ENCODE measurements at regions not wholly inside any gene's neighbourhood (a gene's known extent, or its start where the extent isn't known, plus 50 kb on each side); places are given as distances from the start of the nearest gene placed in this dataset.

- no peak overlapping the region for H3K4me3 Mint-ChIP-seq
- H3K27me3 Mint-ChIP-seq = no peaks in the 10 kb centered on the region
- H3K27ac Mint-ChIP-seq = no peak overlapping the region
- no peaks in the 10 kb centered on the region for H3K9me3 Mint-ChIP-seq
- H3K4me1 Mint-ChIP-seq (ENCODE audit: low read depth) = no peaks in the 10 kb centered on the region
- H3K36me3 Mint-ChIP-seq (ENCODE audit: low read depth) = no peaks in the 10 kb centered on the region
These were observed 219.1 kb upstream of the RGMA start for GRCh38 chr15:93308026-93308690.

- H3K27ac Mint-ChIP-seq = no peak overlapping the region
- H3K36me3 Mint-ChIP-seq (ENCODE audit: low read depth) = no peaks in the 10 kb centered on the region
- H3K27me3 Mint-ChIP-seq = peaks cover 3% of the 10 kb centered on the region
- no peaks in the 10 kb centered on the region for H3K4me1 Mint-ChIP-seq (ENCODE audit: low read depth)
- H3K9me3 Mint-ChIP-seq = no peaks in the 10 kb centered on the region
- H3K4me3 Mint-ChIP-seq = no peak overlapping the region
These were observed 218.5 kb upstream of the RGMA start for GRCh38 chr15:93307513-93307912.

GRCh38 chr15:93305306-93305705 is 216.3 kb upstream of the RGMA start:
- H3K4me3 Mint-ChIP-seq = no peak overlapping the region
- H3K27ac Mint-ChIP-seq = no peak overlapping the region
- H3K4me1 Mint-ChIP-seq (ENCODE audit: low read depth) = no peaks in the 10 kb centered on the region
- H3K36me3 Mint-ChIP-seq (ENCODE audit: low read depth) = no peaks in the 10 kb centered on the region
- peaks cover 3% of the 10 kb centered on the region for H3K27me3 Mint-ChIP-seq
- H3K9me3 Mint-ChIP-seq = no peaks in the 10 kb centered on the region

- H3K36me3 Mint-ChIP-seq (ENCODE audit: low read depth) = no peaks in the 10 kb centered on the region
- no peak overlapping the region for H3K27ac Mint-ChIP-seq
- no peak overlapping the region for H3K4me3 Mint-ChIP-seq
- H3K9me3 Mint-ChIP-seq = no peaks in the 10 kb centered on the region
- H3K4me1 Mint-ChIP-seq (ENCODE audit: low read depth) = no peaks in the 10 kb centered on the region
- peaks cover 3% of the 10 kb centered on the region for H3K27me3 Mint-ChIP-seq
These were observed 213.2 kb upstream of the RGMA start for GRCh38 chr15:93302080-93302765.

GRCh38 chr15:93300796-93301195 is 211.8 kb upstream of the RGMA start:
- Mint-ChIP-seq H3K27ac (no peak overlapping the region), H3K4me1 (ENCODE audit: low read depth) (no peaks in the 10 kb centered on the region), H3K4me3 (no peak overlapping the region)

GRCh38 chr15:93299675-93300074 is 210.7 kb upstream of the RGMA start:
- Mint-ChIP-seq H3K4me3 (no peak overlapping the region), H3K9me3 (no peaks in the 10 kb centered on the region), H3K4me1 (ENCODE audit: low read depth) (no peaks in the 10 kb centered on the region), H3K27ac (no peak overlapping the region), H3K27me3 (peaks cover 3% of the 10 kb centered on the region), H3K36me3 (ENCODE audit: low read depth) (no peaks in the 10 kb centered on the region)

More at GRCh38 chr15:93300796-93301195, 211.8 kb upstream of the RGMA start:
- Mint-ChIP-seq H3K36me3 (ENCODE audit: low read depth) (no peaks in the 10 kb centered on the region), H3K9me3 (no peaks in the 10 kb centered on the region), H3K27me3 (peaks cover 3% of the 10 kb centered on the region)

- no peaks in the 10 kb centered on the region for H3K9me3 Mint-ChIP-seq
- H3K4me3 Mint-ChIP-seq = no peak overlapping the region
- no peaks in the 10 kb centered on the region for H3K36me3 Mint-ChIP-seq (ENCODE audit: low read depth)
- no peak overlapping the region for H3K27ac Mint-ChIP-seq
- H3K4me1 Mint-ChIP-seq (ENCODE audit: low read depth) = no peaks in the 10 kb centered on the region
- peaks cover 3% of the 10 kb centered on the region for H3K27me3 Mint-ChIP-seq
These were observed 209.9 kb upstream of the RGMA start for GRCh38 chr15:93298901-93299300.

- H3K36me3 Mint-ChIP-seq (ENCODE audit: low read depth) = no peaks in the 10 kb centered on the region
- H3K4me3 Mint-ChIP-seq = no peak overlapping the region
- H3K4me1 Mint-ChIP-seq (ENCODE audit: low read depth) = no peaks in the 10 kb centered on the region
- H3K27me3 Mint-ChIP-seq = no peaks in the 10 kb centered on the region
- no peaks in the 10 kb centered on the region for H3K9me3 Mint-ChIP-seq
- H3K27ac Mint-ChIP-seq = no peak overlapping the region
These were observed 207.9 kb upstream of the RGMA start for GRCh38 chr15:93296759-93297500.

GRCh38 chr15:93294896-93295295 is 205.9 kb upstream of the RGMA start:
- Mint-ChIP-seq H3K27ac (no peak overlapping the region), H3K9me3 (no peaks in the 10 kb centered on the region), H3K4me3 (no peak overlapping the region), H3K27me3 (peaks cover 9% of the 10 kb centered on the region), H3K4me1 (ENCODE audit: low read depth) (no peaks in the 10 kb centered on the region), H3K36me3 (ENCODE audit: low read depth) (no peaks in the 10 kb centered on the region)

- Mint-ChIP-seq H3K4me3 (no peak overlapping the region), H3K27me3 (peaks cover 9% of the 10 kb centered on the region), H3K27ac (no peak overlapping the region)
These were observed 205.1 kb upstream of the RGMA start for GRCh38 chr15:93294066-93294465.

GRCh38 chr15:93291380-93291779 is 202.4 kb upstream of the RGMA start:
- H3K27ac Mint-ChIP-seq = no peak overlapping the region
- no peaks in the 10 kb centered on the region for H3K36me3 Mint-ChIP-seq (ENCODE audit: low read depth)
- no peaks in the 10 kb centered on the region for H3K9me3 Mint-ChIP-seq
- no peaks in the 10 kb centered on the region for H3K4me1 Mint-ChIP-seq (ENCODE audit: low read depth)
- H3K4me3 Mint-ChIP-seq = no peak overlapping the region
- H3K27me3 Mint-ChIP-seq = peaks cover 9% of the 10 kb centered on the region

More at GRCh38 chr15:93294066-93294465, 205.1 kb upstream of the RGMA start:
- Mint-ChIP-seq H3K36me3 (ENCODE audit: low read depth) (no peaks in the 10 kb centered on the region), H3K4me1 (ENCODE audit: low read depth) (no peaks in the 10 kb centered on the region), H3K9me3 (no peaks in the 10 kb centered on the region)

- Mint-ChIP-seq H3K4me3 (no peak overlapping the region), H3K36me3 (ENCODE audit: low read depth) (no peaks in the 10 kb centered on the region), H3K4me1 (ENCODE audit: low read depth) (no peaks in the 10 kb centered on the region), H3K9me3 (no peaks in the 10 kb centered on the region), H3K27me3 (peaks cover 9% of the 10 kb centered on the region), H3K27ac (no peak overlapping the region)
These were observed 201.6 kb upstream of the RGMA start for GRCh38 chr15:93290618-93290946.

- H3K9me3 Mint-ChIP-seq = no peaks in the 10 kb centered on the region
- H3K4me3 Mint-ChIP-seq = no peak overlapping the region
- peaks cover 9% of the 10 kb centered on the region for H3K27me3 Mint-ChIP-seq
- no peak overlapping the region for H3K27ac Mint-ChIP-seq
- H3K4me1 Mint-ChIP-seq (ENCODE audit: low read depth) = no peaks in the 10 kb centered on the region
- H3K36me3 Mint-ChIP-seq (ENCODE audit: low read depth) = no peaks in the 10 kb centered on the region
These were observed 201.1 kb upstream of the RGMA start for GRCh38 chr15:93289941-93290617.

GRCh38 chr15:93288728-93289294 is 199.8 kb upstream of the RGMA start:
- Mint-ChIP-seq H3K4me1 (ENCODE audit: low read depth) (no peaks in the 10 kb centered on the region), H3K4me3 (no peak overlapping the region), H3K9me3 (no peaks in the 10 kb centered on the region), H3K27me3 (peaks cover 9% of the 10 kb centered on the region), H3K36me3 (ENCODE audit: low read depth) (no peaks in the 10 kb centered on the region), H3K27ac (no peak overlapping the region)

GRCh38 chr15:93286446-93286845 is 197.4 kb upstream of the RGMA start:
- Mint-ChIP-seq H3K27me3 (peaks cover 9% of the 10 kb centered on the region), H3K4me1 (ENCODE audit: low read depth) (no peaks in the 10 kb centered on the region), H3K9me3 (no peaks in the 10 kb centered on the region), H3K27ac (no peak overlapping the region), H3K4me3 (no peak overlapping the region), H3K36me3 (ENCODE audit: low read depth) (no peaks in the 10 kb centered on the region)

Measured in stimulated activated naive CD8-positive, alpha-beta T cell treated with anti-CD3 and anti-CD28 coated beads, Interleukin-15, Interleukin-2, amounts not matched to agents 100 ng/mL and 50 ng/mL, for 24 hours (primary cell).